DOHH2 (cell line): ENCODE measurements at regions not wholly inside any gene's neighbourhood (a gene's known extent, or its start where the extent isn't known, plus 50 kb on each side); places are given as distances from the start of the nearest gene placed in this dataset.

Experiments
- H3F3A ChIP-seq: fragments of 200-600 bp; sonication (generic), shearing (Covaris generic); 2 replicates; pipeline ENCODE4 v1.6.0; 2016; ENCODE audit warnings: antibody characterized with exemption, mild to moderate bottlenecking; ENCODE audit not compliant: control insufficient read depth, insufficient read depth
- H3K27ac ChIP-seq: fragments of 200-600 bp; sonication (generic); 2 replicates; pipeline ENCODE4 v1.5.1; 2014; ENCODE audit warnings: low read depth, mild to moderate bottlenecking, low read length, moderate library complexity
- H3K27me3 ChIP-seq: fragments of 200-600 bp; sonication (generic); 2 replicates; pipeline ENCODE4 v1.6.1; 2014; ENCODE audit warnings: mild to moderate bottlenecking, low read length, mixed read lengths; ENCODE audit not compliant: control insufficient read depth
- H3K36me3 ChIP-seq: fragments of 200-600 bp; sonication (generic); 2 replicates; pipeline ENCODE4 v1.6.1; 2014; ENCODE audit warnings: mild to moderate bottlenecking, low read length, moderate library complexity, mixed read lengths; ENCODE audit not compliant: control insufficient read depth
- H3K4me1 ChIP-seq: fragments of 200-600 bp; sonication (generic); 2 replicates; pipeline ENCODE4 v1.6.1; 2014; ENCODE audit warnings: mild to moderate bottlenecking, low read length, mixed read lengths; ENCODE audit not compliant: control insufficient read depth
- H3K4me2 ChIP-seq: fragments of 200-600 bp; sonication (generic); 2 replicates; pipeline ENCODE4 v1.6.0; 2014; ENCODE audit warnings: mild to moderate bottlenecking, low read length, moderate library complexity
- H3K4me3 ChIP-seq: fragments of 200-600 bp; sonication (generic); 2 replicates; pipeline ENCODE4 v1.5.1; 2014; ENCODE audit warnings: mild to moderate bottlenecking, low read length, mixed read lengths
- H3K79me2 ChIP-seq: fragments of 200-600 bp; sonication (generic); 2 replicates; pipeline ENCODE4 v1.6.1; 2014; ENCODE audit warnings: mild to moderate bottlenecking, low read length, mixed read lengths; ENCODE audit not compliant: control insufficient read depth
- H3K9me2 ChIP-seq: fragments of 200-600 bp; sonication (generic); replicated peaks from 2 replicates; pipeline ENCODE4 v1.6.1; 2014; ENCODE audit warnings: mild to moderate bottlenecking, low read length, mixed read lengths; ENCODE audit not compliant: control insufficient read depth
- H3K9me3 ChIP-seq: fragments of 200-600 bp; sonication (generic); 2 replicates; pipeline ENCODE4 v1.6.1; 2014; ENCODE audit warnings: antibody characterized with exemption, low read length, mixed read lengths; ENCODE audit not compliant: control insufficient read depth, insufficient read depth
- H4K20me1 ChIP-seq: fragments of 200-600 bp; sonication (generic); 2 replicates; pipeline ENCODE4 v1.6.0; 2014; ENCODE audit warnings: low read depth, mild to moderate bottlenecking, antibody characterized with exemption, low read length, moderate library complexity; ENCODE audit not compliant: control insufficient read depth, insufficient read depth
- CTCF ChIP-seq: fragments of 200-600 bp; sonication (generic); IDR thresholded peaks from one replicate; pipeline ENCODE4 v1.5.1; 2014; ENCODE audit warnings: antibody characterized with exemption, mild to moderate bottlenecking, low read depth, low read length; ENCODE audit not compliant: poor library complexity, severe bottlenecking
- EZH2phosphoT487 ChIP-seq: fragments of 200-600 bp; sonication (generic); IDR thresholded peaks from 2 replicates; pipeline ENCODE4 v1.6.1; 2017; ENCODE audit warnings: borderline replicate concordance, mild to moderate bottlenecking, antibody characterized with exemption, low read length, moderate library complexity, mixed read lengths

- Histone ChIP-seq H3K27ac (no peak overlapping the region), H3K36me3 (no peaks in the 10 kb centered on the region), H3K4me2 (peak overlapping the region; percentile 37), H3K4me1 (peaks cover 17% of the 10 kb centered on the region), H3K79me2 (no peaks in the 10 kb centered on the region), H3F3A (no peaks in the 10 kb centered on the region), H3K4me3 (peak overlapping the region; percentile 5; the same call in 1 of the 2 replicates), H3K27me3 (no peaks in the 10 kb centered on the region), H4K20me1 (no peaks in the 10 kb centered on the region), H3K9me2 (no peaks in the 10 kb centered on the region), H3K9me3 (no peaks in the 10 kb centered on the region)
- TF ChIP-seq EZH2phosphoT487 (no peak), CTCF (no peak)
Measured at GRCh38 chr3:117036259-117036799, 326.8 kb downstream of the TUSC7 start.

GRCh38 chr3:117045143-117045542, 335.6 kb downstream of the TUSC7 start:
- no peaks in the 10 kb centered on the region for H3K79me2 ChIP-seq
- no peaks in the 10 kb centered on the region for H3K4me1 ChIP-seq
- no peak overlapping the region for H3K4me3 ChIP-seq
- H3K9me3 ChIP-seq, result no peaks in the 10 kb centered on the region
- no peaks in the 10 kb centered on the region for H3K36me3 ChIP-seq
- H3K27me3 ChIP-seq, result no peaks in the 10 kb centered on the region
- H3K27ac ChIP-seq, result no peak overlapping the region
- H3K9me2 ChIP-seq, result no peaks in the 10 kb centered on the region
- no peaks in the 10 kb centered on the region for H3F3A ChIP-seq
- TF ChIP-seq EZH2phosphoT487 (no peak), CTCF (no peak)
- no peak overlapping the region for H3K4me2 ChIP-seq
- H4K20me1 ChIP-seq, result no peaks in the 10 kb centered on the region

- Histone ChIP-seq H3K79me2 (no peaks in the 10 kb centered on the region), H3K4me2 (no peak overlapping the region), H3K9me2 (no peaks in the 10 kb centered on the region), H3K4me3 (no peak overlapping the region), H4K20me1 (no peaks in the 10 kb centered on the region), H3K27ac (no peak overlapping the region), H3K4me1 (no peaks in the 10 kb centered on the region), H3F3A (no peaks in the 10 kb centered on the region), H3K36me3 (no peaks in the 10 kb centered on the region), H3K27me3 (no peaks in the 10 kb centered on the region), H3K9me3 (no peaks in the 10 kb centered on the region)
- no peak for TF ChIP-seq CTCF
- TF ChIP-seq EZH2phosphoT487, result no peak
Measured at GRCh38 chr3:117047951-117048705, 338.5 kb downstream of the TUSC7 start.
